Transverse colon (tissue), 4 donors: ENCODE measurements at regions not wholly inside any gene's neighbourhood (a gene's known extent, or its start where the extent isn't known, plus 50 kb on each side); places are given as distances from the start of the nearest gene placed in this dataset.

Source experiments
- CTCF ChIP-seq, 5 experiments: fragments of 200-600 bp in 3 of 5; fragments of 450-650 bp in 2 of 5; sonication (generic) in 3 of 5; IDR thresholded peaks; 1 replicate in 2 of 5; 2 replicates in 3 of 5; pipeline ENCODE4 v1.5.1; 2016 to 2017; ENCODE audit warnings: antibody characterized with exemption in 5 of 5, inconsistent platforms in 3 of 5, mild to moderate bottlenecking in 2 of 5, moderate library complexity in 1 of 5
- EP300 ChIP-seq: sonication (generic); formaldehyde crosslinking; IDR thresholded peaks from one replicate; pipeline ENCODE4 v1.6.1; 2017; ENCODE audit warnings: antibody characterized with exemption, low read depth
- POLR2A ChIP-seq: fragments of 450-650 bp; IDR thresholded peaks from one replicate; pipeline ENCODE4 v1.6.1; 2016; ENCODE audit warnings: antibody characterized with exemption, mild to moderate bottlenecking, moderate library complexity
- POLR2AphosphoS5 ChIP-seq, 3 donors: sonication (generic); formaldehyde crosslinking; IDR thresholded peaks; one replicate each; pipeline ENCODE4 v1.6.1; 2016; ENCODE audit warnings: antibody characterized with exemption in 3 of 3

- TF ChIP-seq POLR2A, result no peak
- no peak for TF ChIP-seq CTCF (IDR thresholded peaks at IDR 0.05)
- no peak for TF ChIP-seq EP300
- TF ChIP-seq POLR2AphosphoS5 (IDR thresholded peaks at IDR 0.05), result no peak
These were observed 79.0 kb upstream of the SCG2 start for GRCh38 chr2:223681125-223681524.
